Panc1 (cell line): ENCODE measurements at regions not wholly inside any gene's neighbourhood (a gene's known extent, or its start where the extent isn't known, plus 50 kb on each side); places are given as distances from the start of the nearest gene placed in this dataset.

ENCODE experiments used
- ATAC-seq: fragments of 200-7000 bp; cut with Tn5 transposase; 2 replicates; pipeline ENCODE4 v1.9.1; 2020; ENCODE audit warnings: mild to moderate bottlenecking, moderate library complexity
- BruUV-seq: library from RNA; stranded (reverse); fragments of 400-500 nt; replicated peaks from 2 replicates; lab custom pipeline; 2021; lab: Mats Ljungman, UMichigan
- CTCF ChIA-PET: fragments of 300-600 bp; sonication (Branson Sonifier 250); formaldehyde crosslinking; loops from one replicate; lab custom pipeline; 2022; ENCODE audit warnings: antibody characterized with exemption; lab: Charles Lee
- POLR2A ChIA-PET: fragments of 300-600 bp; sonication (Branson Sonifier 250); formaldehyde crosslinking; loops from one replicate; lab custom pipeline; 2022; ENCODE audit warnings: antibody characterized with exemption; lab: Charles Lee
- DNase-seq: peaks from one replicate; pipeline ENCODE4 v3.0.0-alpha.2; 2010; ENCODE audit warnings: low read depth, low spot score
- H3K27ac ChIP-seq: 2 replicates; pipeline ENCODE4 v1.5.1; 2011; ENCODE audit warnings: mild to moderate bottlenecking, low read length, inconsistent platforms
- H3K27me3 ChIP-seq: fragments of 200-500 bp; sonication (Bioruptor generic); 2 replicates; pipeline ENCODE4 v1.6.0; 2014; ENCODE audit warnings: low read length, inconsistent platforms; ENCODE audit not compliant: control insufficient read depth, insufficient read depth
- H3K36me3 ChIP-seq: fragments of 200-500 bp; sonication (Bioruptor generic); 2 replicates; pipeline ENCODE4 v1.5.1; 2014; ENCODE audit warnings: inconsistent platforms, mild to moderate bottlenecking, low read length, moderate library complexity; ENCODE audit not compliant: control insufficient read depth, insufficient read depth
- H3K4me1 ChIP-seq: 2 replicates; pipeline ENCODE4 v1.5.1; 2011; ENCODE audit warnings: inconsistent platforms, mild to moderate bottlenecking, low read length, moderate library complexity; ENCODE audit not compliant: control insufficient read depth, insufficient read depth
- H3K4me3 ChIP-seq, 2 experiments: 2 replicates each; pipeline ENCODE4 v1.5.1; 2011 to 2012; ENCODE audit warnings: low read depth in 2 of 2, low read length in 2 of 2, mild to moderate bottlenecking in 2 of 2, inconsistent platforms in 1 of 2, moderate library complexity in 1 of 2
- H3K9me3 ChIP-seq: fragments of 200-500 bp; sonication (Bioruptor generic); 2 replicates; pipeline ENCODE4 v1.5.1; 2014; ENCODE audit warnings: low read depth, mild to moderate bottlenecking, inconsistent platforms, low read length, moderate library complexity; ENCODE audit not compliant: control insufficient read depth, insufficient read depth
- POLR2AphosphoS5 ChIP-seq: IDR thresholded peaks from 2 replicates; pipeline ENCODE4 v1.6.1; 2012; ENCODE audit warnings: mild to moderate bottlenecking, low read depth, low read length, moderate library complexity
- REST ChIP-seq, 2 experiments: IDR thresholded peaks; 2 replicates each; pipeline ENCODE4 v1.6.1; 2011 to 2012; ENCODE audit warnings: low read depth in 2 of 2, control low read depth in 1 of 2, low read length in 1 of 2, mild to moderate bottlenecking in 1 of 2, moderate library complexity in 1 of 2; ENCODE audit not compliant: insufficient read depth in 1 of 2
- SIN3A ChIP-seq: IDR thresholded peaks from 2 replicates; pipeline ENCODE4 v1.6.1; 2012; ENCODE audit warnings: low read depth, mild to moderate bottlenecking, low read length, moderate library complexity, borderline replicate concordance; ENCODE audit not compliant: insufficient read depth
- TCF7L2 ChIP-seq: IDR thresholded peaks from 2 replicates; pipeline ENCODE4 v1.6.1; 2011; ENCODE audit warnings: mild to moderate bottlenecking, low read depth, low read length, inconsistent platforms
- in situ Hi-C: cut with HindIII; loops from 2 replicates; pipeline ENCODE4 v1.10.0; 2016; ENCODE audit warnings: low sequenced_read_pairs, low pct_unique_long_range_greater_than_20kb
- intact Hi-C: fragments of 100-400 bp; cut with micrococcal nuclease; formaldehyde crosslinking; loops from one replicate; pipeline ENCODE4 v1.10.0; 2022; ENCODE audit not compliant: unreplicated experiment
- TF ChIP-seq, protein P1 (sequence below): fragments of 450-650 bp; IDR thresholded peaks from 2 replicates; pipeline ENCODE4 v1.5.1; 2017; ENCODE audit warnings: mild to moderate bottlenecking

- POLR2A ChIA-PET = no interaction called here
These were observed 115.0 kb downstream of the CASP12 start for GRCh38 chr11:104783241-104783640.

GRCh38 chr11:104782377-104782754 is 115.9 kb downstream of the CASP12 start:
- no peaks in the 10 kb centered on the region for H3K9me3 ChIP-seq
- intact Hi-C loops = loop anchor here (1.0 kb wide), 1 partner anchor 32 kb away; no protein-coding TSS in a partner anchor
- ChIA-PET POLR2A (no interaction called here), CTCF (no interaction called here)
- H3K4me1 ChIP-seq = no peaks in the 10 kb centered on the region
- ATAC-seq = no peak
- no peaks in the 10 kb centered on the region for H3K36me3 ChIP-seq
- no peak for DNase-seq
- H3K27me3 ChIP-seq = no peaks in the 10 kb centered on the region
- no peak overlapping the region for H3K27ac ChIP-seq
- in situ Hi-C loops = no loop called here
- TF ChIP-seq POLR2AphosphoS5 (no peak), REST (IDR thresholded peaks at IDR 0.05; ENCODE audit: insufficient read depth in 1 of 2, low read depth in 2 of 2, low read length in 1 of 2) (no peak), SIN3A (no peak), TCF7L2 (no peak)
- no peak overlapping the region for H3K4me3 ChIP-seq
- no TSS peak for BruUV-seq

More at GRCh38 chr11:104783241-104783640, 115.0 kb downstream of the CASP12 start:
- no peaks in the 10 kb centered on the region for H3K36me3 ChIP-seq
- intact Hi-C loops (no loop called here), in situ Hi-C loops (no loop called here)
- no peaks in the 10 kb centered on the region for H3K27me3 ChIP-seq
- no peak overlapping the region for H3K27ac ChIP-seq
- H3K4me3 ChIP-seq = no peak overlapping the region
- CTCF ChIA-PET = no interaction called here
- ATAC-seq (no peak), DNase-seq (no peak)
- TF ChIP-seq, protein P1, sequence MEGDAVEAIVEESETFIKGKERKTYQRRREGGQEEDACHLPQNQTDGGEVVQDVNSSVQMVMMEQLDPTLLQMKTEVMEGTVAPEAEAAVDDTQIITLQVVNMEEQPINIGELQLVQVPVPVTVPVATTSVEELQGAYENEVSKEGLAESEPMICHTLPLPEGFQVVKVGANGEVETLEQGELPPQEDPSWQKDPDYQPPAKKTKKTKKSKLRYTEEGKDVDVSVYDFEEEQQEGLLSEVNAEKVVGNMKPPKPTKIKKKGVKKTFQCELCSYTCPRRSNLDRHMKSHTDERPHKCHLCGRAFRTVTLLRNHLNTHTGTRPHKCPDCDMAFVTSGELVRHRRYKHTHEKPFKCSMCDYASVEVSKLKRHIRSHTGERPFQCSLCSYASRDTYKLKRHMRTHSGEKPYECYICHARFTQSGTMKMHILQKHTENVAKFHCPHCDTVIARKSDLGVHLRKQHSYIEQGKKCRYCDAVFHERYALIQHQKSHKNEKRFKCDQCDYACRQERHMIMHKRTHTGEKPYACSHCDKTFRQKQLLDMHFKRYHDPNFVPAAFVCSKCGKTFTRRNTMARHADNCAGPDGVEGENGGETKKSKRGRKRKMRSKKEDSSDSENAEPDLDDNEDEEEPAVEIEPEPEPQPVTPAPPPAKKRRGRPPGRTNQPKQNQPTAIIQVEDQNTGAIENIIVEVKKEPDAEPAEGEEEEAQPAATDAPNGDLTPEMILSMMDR = no peak
- TF ChIP-seq POLR2AphosphoS5 = no peak
- TF ChIP-seq TCF7L2 = no peak
- no peak for TF ChIP-seq REST (IDR thresholded peaks at IDR 0.05; ENCODE audit: insufficient read depth in 1 of 2, low read depth in 2 of 2, low read length in 1 of 2)
- no peak for TF ChIP-seq SIN3A
- BruUV-seq = no TSS peak
- H3K9me3 ChIP-seq = no peaks in the 10 kb centered on the region
- no peaks in the 10 kb centered on the region for H3K4me1 ChIP-seq
